ENCODE measurements at regions not wholly inside any gene's neighbourhood (a gene's known extent, or its start where the extent isn't known, plus 50 kb on each side); places are given as distances from the start of the nearest gene placed in this dataset.

DNA sequence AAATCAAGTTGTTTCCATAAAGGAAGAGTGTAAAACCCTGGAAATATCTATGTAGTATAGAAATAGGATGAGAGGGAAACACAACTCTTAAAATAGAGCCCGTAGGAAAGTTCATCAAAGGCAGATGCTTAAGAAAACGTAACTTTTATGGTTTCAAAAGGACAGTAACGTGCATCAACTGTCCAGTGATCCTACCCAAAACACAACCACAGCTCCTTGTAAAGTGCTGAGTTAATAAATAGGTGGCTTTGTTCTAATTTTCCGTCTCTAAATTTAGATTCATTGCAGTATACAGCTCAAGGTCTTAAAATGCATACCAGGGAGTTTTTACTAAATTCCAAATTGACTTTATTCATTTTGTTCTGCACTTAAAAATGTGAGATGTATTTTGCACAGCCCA is 282.1 kb upstream of the ID2 start:
- DNase-seq, result no peak

DNA sequence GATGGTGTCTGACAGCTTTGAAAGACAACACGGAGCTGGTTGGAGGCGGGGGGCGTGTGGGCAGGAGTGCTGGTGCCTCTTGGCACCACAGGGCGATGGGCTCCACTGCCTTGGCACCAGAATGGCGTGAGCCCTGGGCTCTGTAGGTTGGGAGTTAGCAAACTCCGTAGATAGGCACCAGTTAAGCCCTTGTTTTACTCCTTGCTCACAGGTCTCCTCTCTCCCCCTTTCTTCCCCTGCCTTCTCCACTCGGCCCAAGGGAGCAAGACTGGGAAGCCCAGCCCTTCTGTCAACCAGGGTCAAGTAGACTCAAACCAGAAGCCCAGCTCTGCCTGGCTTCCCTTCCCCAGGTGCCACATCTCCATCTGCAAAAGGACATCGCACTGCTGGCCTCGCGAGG is 281.7 kb upstream of the ID2 start:
- no peak for DNase-seq

DNA sequence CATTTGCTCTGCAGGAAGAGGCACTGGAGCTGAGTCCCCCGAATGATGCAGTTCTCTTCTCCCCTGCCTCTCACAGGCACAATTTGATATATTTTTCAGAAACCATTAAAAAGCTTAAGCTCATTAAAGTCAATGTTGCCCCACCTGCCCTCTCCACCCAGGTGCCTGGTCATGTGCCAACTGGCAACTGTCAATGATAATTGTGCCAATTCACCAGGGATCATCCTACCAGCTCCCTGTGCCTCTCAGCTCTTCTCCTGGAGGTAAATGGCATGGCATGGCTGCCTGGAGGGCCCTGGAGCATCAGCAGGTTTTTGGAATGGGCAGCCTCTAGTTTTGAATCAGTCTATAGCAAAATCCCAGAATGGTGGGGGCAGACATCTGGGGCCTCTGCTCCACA is 279.6 kb upstream of the ID2 start:
- no peak for DNase-seq

DNA sequence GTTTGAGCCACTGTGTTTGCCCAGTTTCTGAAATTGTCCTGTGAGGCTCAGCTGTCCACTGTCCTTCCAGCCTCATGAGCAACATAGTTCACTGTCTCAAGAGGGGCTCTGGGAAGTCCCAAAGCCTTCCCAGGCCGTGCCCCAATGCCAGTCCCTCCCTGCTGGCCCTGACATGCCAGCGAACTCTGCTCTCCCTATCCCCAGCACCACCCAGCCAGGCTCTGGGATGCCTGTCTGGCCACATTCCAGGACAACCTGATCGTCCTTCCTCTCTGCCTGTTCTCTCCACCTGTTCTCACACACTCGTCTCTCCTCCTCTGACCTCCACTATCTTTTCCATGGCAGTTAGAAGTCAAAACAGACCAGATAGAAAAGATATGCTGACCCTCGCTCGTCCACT is 278.0 kb upstream of the ID2 start:
- no peak for DNase-seq

DNA sequence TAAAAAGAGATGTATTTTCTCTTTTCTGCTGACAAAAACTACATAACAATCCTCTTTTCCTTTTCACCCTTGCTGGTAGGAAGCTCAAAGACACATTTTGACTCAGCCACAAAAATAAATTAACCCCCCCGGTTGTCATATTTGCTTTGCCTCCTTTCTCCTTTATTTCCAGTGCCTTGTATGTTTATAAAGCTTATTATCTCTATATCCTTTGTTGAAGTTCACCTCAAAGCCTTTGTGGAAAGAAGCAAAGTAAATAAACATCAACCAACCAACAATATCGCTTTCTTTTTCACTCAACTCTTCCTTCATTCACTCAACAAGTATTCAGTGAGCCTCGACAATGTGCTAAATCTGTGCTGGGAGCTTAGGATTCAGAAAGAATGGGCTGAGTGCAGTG is 276.5 kb upstream of the ID2 start:
- no peak for DNase-seq

DNA sequence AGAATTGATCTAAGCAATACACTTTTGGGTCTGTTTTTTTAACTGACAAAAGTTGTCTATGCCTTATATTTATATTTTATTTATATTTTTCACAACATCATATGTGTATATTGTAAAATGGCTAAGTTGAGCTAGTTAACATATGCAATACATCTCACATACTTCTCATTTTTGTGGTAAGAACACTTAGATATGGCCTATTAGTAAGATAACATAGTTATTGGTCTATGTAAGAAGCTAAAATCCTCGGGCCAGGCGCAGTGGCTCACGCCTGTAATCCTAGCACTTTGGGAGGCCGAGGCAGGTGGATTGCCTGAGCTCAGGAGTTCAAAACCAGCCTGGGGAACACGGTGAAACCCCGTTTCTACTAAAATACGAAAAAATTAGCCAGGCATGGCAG is 275.6 kb upstream of the ID2 start:
- DNase-seq, result no peak

DNA sequence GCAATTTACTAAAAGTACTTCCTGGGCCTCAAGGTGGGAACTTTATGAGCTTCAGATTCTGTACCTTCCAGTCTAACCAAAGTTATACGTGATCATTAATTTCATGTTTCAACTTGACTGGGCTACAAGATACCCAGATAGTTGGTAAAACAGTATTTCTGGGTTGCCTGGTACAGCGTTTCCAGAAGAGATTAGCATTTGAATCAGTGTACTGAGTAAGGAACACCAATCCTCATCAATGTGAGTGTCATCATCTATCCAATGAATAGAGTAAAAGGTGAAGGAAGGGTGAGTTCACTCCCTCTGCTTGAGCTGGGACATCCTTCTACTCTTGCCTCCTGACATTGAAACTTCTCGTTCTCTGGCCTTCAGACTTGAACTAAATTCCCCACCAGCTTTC is 274.5 kb upstream of the ID2 start:
- no peak for DNase-seq

DNA sequence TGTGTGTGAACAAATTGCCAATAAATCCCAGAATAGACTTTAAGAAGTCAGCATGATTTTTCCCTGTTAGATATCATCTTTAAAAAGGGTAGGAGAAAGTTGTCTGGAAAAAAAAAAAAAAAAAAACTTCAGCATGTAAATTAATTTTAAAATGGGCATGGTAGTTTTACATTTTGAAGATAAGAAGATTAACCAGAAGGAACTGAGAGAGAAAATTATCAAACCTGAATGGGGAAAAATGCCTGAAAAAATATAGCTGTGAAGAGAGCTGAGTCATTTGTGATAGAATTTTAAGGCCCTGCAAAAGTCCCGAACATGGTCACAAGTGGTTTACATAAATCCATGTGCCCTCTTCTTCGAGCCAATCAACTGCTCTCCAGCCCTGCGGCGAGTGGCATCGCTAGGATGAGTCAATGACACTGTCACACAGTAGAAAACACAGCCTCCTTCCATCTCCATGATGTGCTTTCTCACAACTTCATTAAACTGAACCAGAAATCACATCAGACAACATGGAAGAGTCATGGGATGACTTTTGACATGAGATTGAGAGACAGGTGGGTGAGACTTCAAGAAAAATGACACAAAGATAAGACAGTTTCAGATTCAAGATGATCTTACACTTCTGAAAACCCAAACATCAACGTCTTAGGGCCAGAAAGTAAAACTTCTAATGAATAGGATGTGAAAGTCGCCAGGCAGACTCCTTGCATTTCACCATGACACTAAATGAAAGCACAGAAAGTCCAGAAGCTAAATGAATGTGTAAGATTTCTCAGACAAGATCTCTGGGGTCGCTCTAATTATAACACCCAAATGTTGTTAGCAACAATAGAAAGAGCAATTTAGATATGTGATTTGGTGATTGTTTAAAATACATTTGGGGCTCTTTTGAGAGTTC is 273.0 kb upstream of the ID2 start:
- no peak for DNase-seq

DNA sequence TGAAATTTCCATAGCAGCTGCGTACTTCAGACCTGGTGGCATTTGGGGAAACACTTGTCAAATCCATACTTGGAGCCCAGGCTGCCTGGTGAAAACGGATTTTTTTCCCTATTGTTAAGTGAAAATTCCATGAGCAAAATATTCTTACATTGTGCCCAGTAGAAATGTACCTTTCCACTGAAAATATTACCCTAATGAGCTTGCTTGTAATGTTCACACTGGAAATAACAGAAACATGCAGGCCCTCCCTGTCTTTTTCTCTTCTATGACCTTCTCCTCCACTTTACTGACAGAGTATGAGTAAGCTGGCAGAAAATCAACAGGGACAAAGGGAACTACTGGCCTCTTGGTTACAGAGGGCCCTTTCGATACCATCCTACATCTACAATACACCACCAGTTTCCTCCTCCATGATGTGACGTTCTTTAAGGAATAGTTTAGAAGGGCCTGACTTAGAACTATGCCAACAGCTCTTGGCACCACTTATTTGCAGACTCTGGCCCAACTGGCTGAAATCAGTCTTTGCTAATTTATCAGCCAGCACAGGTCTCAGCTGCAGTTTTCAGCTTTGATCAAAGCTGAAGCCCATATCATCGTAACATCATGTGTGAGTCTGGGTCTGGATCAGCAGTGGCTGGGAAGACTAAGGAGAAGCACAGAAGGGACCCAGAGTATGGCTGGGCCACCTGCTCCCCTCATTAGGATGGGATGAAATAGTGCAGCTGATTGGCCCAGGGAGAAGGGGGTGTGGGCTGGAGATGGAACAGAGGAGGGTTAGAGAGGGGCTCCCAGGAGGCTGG is 272.2 kb upstream of the ID2 start:
- no peak for DNase-seq

DNA sequence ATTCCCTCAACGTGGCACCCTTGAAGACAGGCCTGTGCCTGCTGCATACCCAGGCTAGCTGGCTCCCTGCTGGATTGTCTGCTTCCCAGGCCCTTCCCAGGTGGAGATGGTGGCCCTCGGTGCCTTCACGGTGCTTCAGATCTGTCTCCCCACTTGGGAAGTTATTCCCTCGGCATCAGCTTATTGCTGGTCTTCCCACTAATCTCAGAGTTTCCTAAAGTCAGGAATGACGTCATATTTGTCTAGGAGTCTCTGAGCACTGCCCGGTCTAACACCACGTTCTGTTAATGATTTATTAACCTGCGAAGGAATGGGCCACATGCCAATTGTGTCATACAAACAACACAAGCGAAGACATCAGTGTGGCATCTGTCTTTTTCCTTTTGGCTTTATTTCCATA is 269.8 kb upstream of the ID2 start:
- no peak for DNase-seq

DNA sequence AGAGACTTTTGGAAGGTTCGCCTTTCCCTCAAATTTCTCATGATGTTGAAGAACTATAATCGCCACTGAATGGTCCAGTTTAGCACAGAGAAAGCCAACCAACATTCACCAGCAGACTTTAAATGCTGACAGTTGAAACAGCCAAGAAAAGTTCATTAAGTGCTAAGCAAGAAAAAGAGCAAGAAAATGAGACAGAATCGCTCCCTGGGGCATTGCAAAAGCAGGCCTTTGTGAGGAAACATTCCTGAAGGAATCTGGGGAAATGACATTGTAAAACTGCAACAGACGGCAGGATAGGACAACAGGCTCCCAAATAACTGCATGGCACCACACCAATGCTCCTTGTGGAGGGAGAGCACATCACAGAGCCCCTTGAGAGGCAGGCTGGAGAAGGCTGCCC is 269.3 kb upstream of the ID2 start:
- DNase-seq, result no peak

DNA sequence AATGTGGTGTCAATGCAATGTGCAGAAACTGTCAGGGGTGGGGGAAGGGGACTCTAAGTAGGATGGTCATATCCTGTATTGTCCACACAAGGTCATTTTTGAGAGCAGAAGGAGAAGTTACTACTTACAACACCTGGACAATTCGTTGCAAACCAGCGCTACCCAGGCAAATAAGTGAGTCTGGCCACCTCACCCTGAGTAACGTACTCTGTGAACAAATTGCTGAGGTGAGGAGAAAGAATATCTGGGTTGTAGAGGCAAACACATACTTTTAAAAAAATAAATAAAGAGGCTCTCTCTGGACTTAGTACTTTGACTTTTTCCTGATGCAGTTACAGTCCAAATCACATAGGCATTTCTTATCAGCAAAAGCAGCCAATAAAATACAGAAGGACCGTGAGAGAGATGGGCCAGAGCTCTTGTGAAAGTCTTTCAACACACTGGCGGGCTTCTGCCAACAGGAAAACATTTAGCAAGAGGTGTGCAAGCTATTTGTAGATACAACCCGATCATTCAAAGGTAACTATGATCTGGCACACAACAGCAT is 268.2 kb upstream of the ID2 start:
- DNase-seq, result peak; percentile 15 to 23

DNA sequence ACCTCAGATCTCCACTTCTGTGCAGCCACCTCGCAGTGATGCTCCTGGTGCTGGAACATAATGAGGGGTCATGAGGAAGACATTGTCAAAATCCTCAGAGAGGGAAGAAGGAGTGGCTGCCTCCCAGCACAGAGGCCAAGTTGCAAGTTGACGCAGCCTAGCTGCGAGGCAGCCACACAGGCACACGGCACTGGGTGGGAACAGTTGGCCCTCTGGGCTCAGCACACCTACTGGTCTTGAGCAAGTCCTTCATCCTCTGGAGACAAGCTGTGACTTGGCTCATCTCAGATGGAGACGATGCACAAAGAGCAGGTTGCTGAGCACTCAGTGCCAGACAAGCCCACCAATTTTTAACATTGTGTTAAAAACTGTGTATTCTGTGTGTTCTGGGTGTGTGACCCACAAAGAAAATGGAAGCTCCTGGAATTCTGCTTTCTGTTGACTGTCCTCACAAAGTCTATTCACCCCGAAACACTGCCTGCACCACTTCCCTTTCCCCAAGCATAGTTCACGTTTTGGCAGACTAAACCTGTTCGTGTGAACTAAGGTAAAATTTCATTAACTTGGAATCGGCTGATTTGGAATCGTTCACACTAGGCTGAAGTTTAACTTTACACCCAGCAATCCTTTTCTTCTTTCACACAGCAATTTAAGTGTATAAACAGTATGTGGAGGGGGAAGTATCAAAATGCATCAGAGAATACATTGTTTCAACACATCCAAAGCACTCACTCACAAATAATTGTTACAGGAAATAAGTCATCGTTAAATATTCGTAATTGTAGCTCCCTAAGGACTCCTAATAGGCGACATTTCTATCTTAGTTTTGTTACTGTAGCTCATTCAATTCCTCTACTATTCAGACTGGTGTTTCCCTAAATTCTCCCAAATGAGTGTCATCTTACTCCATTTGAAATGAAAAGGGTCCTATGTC is 266.6 kb upstream of the ID2 start:
- peak in 1 of 2 experiments; percentile 29 for DNase-seq

DNA sequence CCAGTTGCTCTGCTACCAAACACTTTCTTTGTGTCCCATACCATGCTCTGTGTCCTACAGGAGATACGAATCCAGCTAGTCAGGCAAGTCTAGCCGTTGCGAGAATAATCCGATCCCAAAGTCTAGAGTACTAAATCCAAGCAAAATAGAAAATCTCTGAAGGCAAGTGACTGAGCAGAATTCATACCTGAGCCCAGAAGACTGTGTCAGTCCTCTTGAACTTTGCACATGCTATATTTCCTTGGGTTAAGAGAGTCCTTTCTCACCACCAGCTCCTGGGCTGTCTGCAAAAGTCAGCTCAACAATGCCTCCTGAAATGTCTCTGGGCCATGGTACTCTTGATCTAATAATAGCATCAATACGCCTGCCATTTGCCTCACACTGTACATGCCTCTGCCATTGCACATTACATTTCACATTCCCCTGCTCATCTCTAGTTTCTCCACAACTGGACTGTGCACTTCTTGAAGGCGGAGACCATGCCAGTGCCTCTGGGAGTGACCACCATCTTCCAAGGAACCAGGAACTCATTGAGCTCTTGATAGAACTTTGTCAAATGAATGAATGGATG is 265.8 kb upstream of the ID2 start:
- DNase-seq, result no peak

DNA sequence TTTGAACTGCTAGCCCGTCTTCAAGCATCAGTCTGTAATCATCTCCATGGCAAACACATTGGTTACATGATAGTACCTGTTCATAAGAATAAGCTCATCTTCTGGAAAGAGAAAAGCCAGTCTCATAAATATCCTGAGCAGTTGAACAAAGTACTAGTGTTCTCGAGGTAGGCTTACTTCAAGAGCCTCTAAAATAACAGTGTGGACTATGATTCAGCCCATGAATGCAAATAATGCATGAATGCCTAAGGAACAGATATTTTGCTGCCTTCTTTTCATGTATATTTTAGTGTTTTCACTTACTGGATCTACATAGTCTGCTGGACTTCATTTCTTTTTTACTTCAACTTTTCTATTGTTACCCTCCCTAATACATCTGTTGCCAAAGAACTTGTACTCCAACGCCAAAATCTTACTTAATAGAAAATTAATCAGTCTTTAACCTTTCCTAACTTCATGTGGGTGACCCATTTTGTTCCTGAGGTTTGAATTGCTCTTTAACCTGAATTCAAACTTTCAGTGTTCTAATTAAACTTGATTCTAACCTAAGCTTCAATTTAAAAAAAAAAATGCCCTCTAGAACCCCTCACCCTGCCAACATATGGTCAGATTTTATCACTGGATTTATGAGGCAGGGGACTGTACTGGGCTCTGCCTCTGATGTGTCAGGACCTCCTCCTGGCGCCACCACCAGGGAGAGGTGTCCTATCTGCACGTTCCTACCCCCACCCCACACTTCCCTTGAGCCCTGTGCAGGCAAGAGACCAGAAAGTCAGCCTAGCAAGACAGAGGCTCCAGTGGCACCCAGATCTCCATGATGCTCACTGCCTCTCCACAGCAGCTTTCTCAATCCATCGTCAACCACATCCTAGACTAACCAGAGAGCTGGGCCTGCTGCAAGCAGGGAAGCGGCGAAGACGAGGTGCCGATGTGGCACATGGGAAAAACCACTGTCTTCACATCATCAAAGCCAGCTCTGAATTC is 264.7 kb upstream of the ID2 start:
- no peak for DNase-seq

DNA sequence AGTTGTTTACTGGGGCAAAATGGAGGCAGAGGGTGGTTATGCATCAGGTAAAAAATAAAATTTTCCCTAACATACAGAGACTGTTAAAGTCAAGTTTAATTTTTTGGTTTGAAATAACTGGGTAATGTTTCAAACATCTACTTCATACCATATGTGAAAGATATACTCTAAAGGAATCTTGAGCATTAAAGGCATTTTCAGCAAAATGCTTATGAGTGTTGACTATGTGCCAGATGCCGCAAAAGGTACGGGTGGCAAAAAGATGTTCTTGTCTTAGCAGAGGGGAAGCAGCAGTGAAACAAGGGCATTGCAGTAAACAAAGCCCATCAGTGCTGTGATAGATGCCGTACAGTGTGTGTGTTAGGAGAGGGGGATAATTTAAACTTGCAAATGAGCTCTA is 263.1 kb upstream of the ID2 start:
- no peak for DNase-seq

DNA sequence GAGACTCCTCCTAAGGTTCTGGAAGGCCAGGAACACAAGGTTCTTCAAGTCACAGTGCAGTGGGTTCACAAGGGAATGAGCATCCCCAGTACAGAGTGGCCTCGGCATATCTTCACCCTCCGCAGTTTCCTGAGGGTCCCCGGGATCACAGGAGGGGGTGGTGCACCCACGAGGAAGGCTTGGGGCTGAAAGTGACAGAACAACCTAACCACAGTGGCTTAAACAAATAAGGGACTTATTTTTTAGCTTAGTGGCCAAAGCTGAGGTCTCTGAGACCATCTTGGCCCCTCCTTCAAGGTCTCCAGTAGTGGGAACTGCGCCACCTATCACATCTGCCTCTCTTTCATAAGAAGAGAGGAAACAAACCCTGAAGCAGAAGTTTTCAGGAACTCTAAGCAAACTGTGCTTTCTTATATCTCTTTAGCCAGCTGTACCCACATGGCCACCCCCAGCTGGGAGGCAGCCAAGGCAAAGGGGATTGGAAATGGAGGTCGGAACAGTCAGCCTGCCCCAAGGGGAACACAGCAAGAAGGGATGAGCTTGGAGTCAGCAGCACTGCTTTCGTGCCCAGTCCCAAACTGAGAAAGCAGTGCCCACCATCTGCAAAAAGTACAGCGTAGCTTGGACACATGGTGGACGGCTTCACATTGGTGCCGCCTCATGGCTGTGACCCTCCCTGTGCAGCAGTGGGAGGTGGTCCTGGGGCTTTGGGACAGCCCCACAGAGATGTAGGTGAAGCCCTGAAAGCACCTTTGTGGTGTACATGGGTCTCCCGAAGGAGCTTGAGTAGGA is 260.0 kb upstream of the ID2 start:
- DNase-seq, result no peak

DNA sequence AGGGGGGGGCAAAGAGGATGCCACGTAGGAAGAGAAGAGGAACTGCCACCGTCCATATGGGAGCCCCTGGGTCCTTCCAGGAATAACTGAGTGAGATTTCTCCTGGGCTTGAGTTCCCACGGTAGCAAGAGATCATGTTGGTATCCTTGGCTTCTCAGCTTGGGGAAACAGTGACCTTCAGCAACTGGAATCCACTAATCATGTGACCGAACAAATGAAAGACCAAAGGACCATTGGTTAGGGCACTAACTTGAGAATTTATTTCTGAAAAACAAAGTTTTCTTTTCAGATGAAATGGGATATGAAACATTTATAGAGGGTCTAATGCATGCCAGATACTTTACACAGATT is 259.4 kb upstream of the ID2 start:
- DNase-seq, result no peak

DNA sequence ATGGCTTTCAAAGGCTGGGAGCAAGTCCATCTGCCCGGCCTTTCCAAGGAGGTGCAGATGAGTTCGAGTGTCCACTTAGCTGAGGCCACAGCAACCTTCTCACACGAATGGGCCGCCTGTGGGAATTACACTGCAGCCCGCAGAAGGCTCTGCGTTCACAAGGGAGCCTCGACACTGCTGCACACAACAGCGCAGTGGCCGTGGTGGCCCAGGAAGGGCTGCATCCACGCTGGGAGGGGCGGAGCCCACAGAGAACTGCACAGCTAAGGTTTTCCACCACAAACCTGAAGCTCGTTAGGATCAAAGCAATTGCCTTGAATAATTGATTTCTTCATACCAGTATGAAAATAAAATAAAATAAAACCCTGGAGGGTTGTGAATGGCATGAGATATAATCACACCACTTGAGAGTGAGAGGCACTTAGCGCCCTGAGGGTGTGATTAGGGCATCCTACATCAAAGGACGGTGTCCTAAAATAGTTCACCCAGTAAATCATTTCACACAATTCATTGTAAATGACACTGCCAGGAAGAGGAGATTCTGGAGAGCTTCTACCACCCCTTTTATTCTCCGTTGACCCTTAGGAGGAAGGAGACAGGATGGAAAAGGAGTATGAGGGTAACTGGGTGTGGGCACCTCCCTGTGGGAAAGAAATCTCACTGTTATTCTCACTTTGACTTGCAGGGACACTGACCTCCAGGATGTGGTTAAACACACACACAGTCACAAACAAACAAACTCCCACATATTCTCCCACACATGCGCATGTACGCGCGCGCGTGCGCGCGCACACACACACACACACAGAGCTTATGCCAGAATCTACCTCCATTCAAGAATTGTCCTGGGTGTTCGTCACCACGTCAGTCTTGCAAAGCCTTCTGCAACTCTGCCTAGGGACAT is 256.6 kb upstream of the ID2 start:
- DNase-seq, result no peak
